Osteocyte (in vitro differentiated cells): ENCODE measurements at regions not wholly inside any gene's neighbourhood (a gene's known extent, or its start where the extent isn't known, plus 50 kb on each side); places are given as distances from the start of the nearest gene placed in this dataset.

ENCODE experiments used
- DNase-seq: peaks from one replicate; pipeline ENCODE4 v3.0.0; 2021; ENCODE audit warnings: mixed read lengths; ENCODE audit not compliant: unreplicated experiment; ENCODE audit errors: extremely low spot score
- H3K27ac Mint-ChIP-seq: one replicate; pipeline ENCODE4 v1.8.0; 2021; ENCODE audit warnings: mild to moderate bottlenecking, mixed read lengths; ENCODE audit not compliant: unreplicated experiment
- H3K27me3 Mint-ChIP-seq: one replicate; pipeline ENCODE4 v1.8.0; 2021; ENCODE audit warnings: mixed read lengths; ENCODE audit not compliant: unreplicated experiment
- H3K36me3 Mint-ChIP-seq: one replicate; pipeline ENCODE4 v1.8.0; 2021; ENCODE audit warnings: mixed read lengths; ENCODE audit not compliant: unreplicated experiment
- H3K4me1 Mint-ChIP-seq: one replicate; pipeline ENCODE4 v1.8.0; 2021; ENCODE audit warnings: mixed read lengths; ENCODE audit not compliant: unreplicated experiment
- H3K4me3 Mint-ChIP-seq: one replicate; pipeline ENCODE4 v1.8.0; 2021; ENCODE audit warnings: mild to moderate bottlenecking, moderate library complexity, mixed read lengths; ENCODE audit not compliant: unreplicated experiment
- H3K9me3 Mint-ChIP-seq: one replicate; pipeline ENCODE4 v1.8.0; 2021; ENCODE audit warnings: mixed read lengths; ENCODE audit not compliant: unreplicated experiment
- CTCF ChIP-seq: fragments of 200-600 bp; sonication (generic); IDR thresholded peaks from 2 replicates; pipeline ENCODE4 v1.5.0; 2021; ENCODE audit warnings: antibody characterized with exemption, mild to moderate bottlenecking, moderate library complexity

- Mint-ChIP-seq H3K36me3 (no peaks in the 10 kb centered on the region), H3K4me3 (no peak overlapping the region), H3K27ac (no peak overlapping the region), H3K9me3 (peaks cover 8% of the 10 kb centered on the region), H3K27me3 (no peaks in the 10 kb centered on the region), H3K4me1 (no peaks in the 10 kb centered on the region)
- DNase-seq = no peak
- TF ChIP-seq CTCF = no peak
Observed at GRCh38 chr20:52818491-52818890, 153.7 kb upstream of the TSHZ2 start.

GRCh38 chr20:52817981-52818380 is 154.2 kb upstream of the TSHZ2 start:
- no peak overlapping the region for H3K4me3 Mint-ChIP-seq
- no peaks in the 10 kb centered on the region for H3K4me1 Mint-ChIP-seq
- H3K27me3 Mint-ChIP-seq = no peaks in the 10 kb centered on the region
- no peaks in the 10 kb centered on the region for H3K36me3 Mint-ChIP-seq
- no peak overlapping the region for H3K27ac Mint-ChIP-seq
- peaks cover 13% of the 10 kb centered on the region for H3K9me3 Mint-ChIP-seq
- DNase-seq = no peak
- no peak for TF ChIP-seq CTCF

- Mint-ChIP-seq H3K4me1 (no peaks in the 10 kb centered on the region), H3K27ac (no peak overlapping the region), H3K36me3 (no peaks in the 10 kb centered on the region), H3K9me3 (peaks cover 18% of the 10 kb centered on the region), H3K4me3 (no peak overlapping the region), H3K27me3 (no peaks in the 10 kb centered on the region)
- no peak for DNase-seq
- TF ChIP-seq CTCF = no peak
Observed at GRCh38 chr20:52817511-52817910, 154.6 kb upstream of the TSHZ2 start.

- Mint-ChIP-seq H3K27ac (no peak overlapping the region), H3K36me3 (no peaks in the 10 kb centered on the region), H3K4me3 (no peak overlapping the region), H3K4me1 (no peaks in the 10 kb centered on the region), H3K27me3 (no peaks in the 10 kb centered on the region), H3K9me3 (peaks cover 19% of the 10 kb centered on the region)
- DNase-seq = no peak
- TF ChIP-seq CTCF = no peak
Observed at GRCh38 chr20:52814371-52814770, 157.8 kb upstream of the TSHZ2 start.

GRCh38 chr20:52812231-52812847 is 159.8 kb upstream of the TSHZ2 start:
- Mint-ChIP-seq H3K4me3 (no peak overlapping the region), H3K27ac (no peak overlapping the region), H3K4me1 (no peaks in the 10 kb centered on the region), H3K27me3 (no peaks in the 10 kb centered on the region), H3K36me3 (no peaks in the 10 kb centered on the region), H3K9me3 (peaks cover 11% of the 10 kb centered on the region)
- no peak for TF ChIP-seq CTCF
- no peak for DNase-seq
